Activated CD4-positive, alpha-beta T cell treated with anti-CD3 and anti-CD28 coated beads for 1 hour (primary cell): ENCODE measurements at regions not wholly inside any gene's neighbourhood (a gene's known extent, or its start where the extent isn't known, plus 50 kb on each side); places are given as distances from the start of the nearest gene placed in this dataset.

Experiments
- DNase-seq: peaks from one replicate; pipeline ENCODE4 v3.0.0-alpha.2; 2020

DNA sequence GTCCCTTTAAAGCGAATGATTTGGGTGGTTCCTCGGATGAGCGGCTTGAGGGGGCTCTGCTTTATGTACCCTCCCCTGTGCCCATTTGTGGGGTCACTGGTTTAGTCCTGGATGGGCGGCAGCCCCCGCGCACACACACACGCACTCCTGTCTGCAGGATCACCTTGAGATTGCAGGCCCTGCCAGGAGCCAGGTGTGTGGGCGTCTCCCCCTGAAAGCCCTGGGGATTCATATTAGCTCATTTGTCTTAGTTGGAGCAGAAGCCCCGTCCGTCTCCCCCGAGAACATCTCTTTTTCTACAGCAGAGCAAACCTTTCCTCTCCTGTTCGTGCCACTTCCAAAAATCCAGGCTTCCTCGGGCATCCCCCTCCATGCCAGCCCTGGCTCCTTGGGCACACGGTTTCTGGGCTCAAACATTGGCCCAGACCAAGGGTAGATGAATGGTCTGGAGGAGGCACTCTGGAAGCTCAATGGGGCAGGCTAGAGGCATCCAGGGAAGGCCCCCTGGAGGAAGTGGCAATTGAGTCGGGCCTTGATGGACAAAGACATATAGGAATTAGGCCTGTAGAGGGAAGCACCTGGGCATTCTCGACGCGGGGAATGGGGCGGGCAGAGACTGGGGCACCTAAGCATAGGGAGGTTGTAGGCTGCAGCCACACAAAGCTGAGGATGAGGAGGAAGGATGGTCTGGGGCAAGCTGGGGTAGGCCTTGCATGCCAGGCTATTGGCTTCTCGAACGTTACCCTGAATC is 218.5 kb upstream of the GSE1 start:
- DNase-seq: no peak

DNA sequence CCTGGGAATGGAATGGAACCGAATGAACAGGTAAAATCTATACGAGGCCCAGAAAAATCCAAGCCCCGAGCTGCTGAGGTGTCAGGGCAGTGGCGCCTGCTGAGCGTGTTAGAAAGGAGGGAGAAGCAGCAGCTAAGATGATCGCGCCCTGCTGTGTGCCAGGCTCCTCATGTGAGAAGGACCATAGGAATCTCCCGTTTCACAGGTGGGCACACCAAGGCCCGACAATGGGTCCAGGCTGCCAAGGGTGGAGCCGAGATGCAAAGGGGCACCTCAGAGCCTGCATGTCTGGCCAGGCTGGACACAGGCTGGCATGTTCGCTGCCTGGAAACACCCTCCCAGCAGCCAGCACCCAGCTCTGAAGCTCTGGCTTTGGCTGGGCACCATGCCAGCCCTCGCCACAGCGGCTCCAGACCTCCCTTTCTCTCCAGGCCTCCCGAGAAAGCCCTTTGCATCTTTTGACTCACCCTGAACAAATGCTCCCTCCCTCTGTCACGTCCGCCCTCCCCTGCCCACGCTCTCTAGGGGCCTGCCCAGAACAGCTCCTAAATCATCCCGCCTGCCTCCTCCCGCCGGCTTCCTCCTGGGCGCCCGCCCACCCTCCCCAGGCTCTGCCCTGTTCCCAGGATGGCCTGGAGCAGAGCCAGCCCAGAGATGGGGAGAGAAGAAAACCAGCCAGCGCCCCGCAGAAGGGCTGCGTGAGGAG is 217.8 kb upstream of the GSE1 start:
- DNase-seq: no peak

DNA sequence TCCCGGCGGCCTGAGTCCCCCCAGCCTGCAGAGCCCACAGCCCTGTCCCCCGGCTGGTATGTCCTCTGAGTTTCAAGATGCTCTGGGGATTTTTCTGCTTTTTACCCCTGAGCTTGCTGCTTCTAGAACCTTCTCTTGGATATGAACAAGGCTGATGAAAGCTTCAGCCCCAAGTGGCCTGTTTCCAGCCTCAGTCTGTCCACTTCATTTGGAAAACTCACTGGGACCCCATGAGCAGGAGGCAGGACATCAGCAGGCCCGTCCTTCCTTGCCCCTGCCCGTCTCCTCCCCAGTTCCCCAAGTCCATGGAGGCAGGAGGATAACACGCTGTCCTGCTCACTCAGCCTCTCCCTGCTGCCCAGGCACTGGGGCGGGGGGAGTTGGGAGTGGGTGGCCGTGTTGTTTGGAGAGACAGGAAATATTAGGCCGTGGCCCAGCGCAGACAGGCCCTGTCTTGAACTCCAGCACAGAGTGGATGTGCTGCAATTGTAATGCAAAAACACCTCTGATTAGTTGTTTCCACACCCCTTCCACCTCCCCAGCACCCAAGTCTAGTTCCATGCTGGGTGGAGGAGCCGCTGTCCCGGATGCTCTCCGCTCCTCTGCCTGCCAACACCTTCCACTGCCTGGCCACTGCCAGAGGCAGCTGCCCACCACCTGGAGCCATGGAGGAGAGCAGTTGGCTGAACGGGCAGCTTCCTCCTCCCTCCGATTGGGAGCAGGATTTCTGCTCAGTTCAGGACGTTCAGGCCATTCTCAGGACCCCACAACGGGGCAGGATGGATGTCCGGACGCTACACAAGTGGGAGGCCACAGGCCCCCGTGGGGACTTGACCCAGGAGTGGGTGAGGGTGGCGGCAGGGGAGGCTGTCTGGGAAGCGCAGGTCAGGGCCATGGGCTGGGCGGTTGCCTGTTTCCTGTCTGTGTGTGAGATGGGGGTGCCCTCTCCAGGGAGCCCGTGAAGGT is 216.9 kb upstream of the GSE1 start:
- DNase-seq: no peak

DNA sequence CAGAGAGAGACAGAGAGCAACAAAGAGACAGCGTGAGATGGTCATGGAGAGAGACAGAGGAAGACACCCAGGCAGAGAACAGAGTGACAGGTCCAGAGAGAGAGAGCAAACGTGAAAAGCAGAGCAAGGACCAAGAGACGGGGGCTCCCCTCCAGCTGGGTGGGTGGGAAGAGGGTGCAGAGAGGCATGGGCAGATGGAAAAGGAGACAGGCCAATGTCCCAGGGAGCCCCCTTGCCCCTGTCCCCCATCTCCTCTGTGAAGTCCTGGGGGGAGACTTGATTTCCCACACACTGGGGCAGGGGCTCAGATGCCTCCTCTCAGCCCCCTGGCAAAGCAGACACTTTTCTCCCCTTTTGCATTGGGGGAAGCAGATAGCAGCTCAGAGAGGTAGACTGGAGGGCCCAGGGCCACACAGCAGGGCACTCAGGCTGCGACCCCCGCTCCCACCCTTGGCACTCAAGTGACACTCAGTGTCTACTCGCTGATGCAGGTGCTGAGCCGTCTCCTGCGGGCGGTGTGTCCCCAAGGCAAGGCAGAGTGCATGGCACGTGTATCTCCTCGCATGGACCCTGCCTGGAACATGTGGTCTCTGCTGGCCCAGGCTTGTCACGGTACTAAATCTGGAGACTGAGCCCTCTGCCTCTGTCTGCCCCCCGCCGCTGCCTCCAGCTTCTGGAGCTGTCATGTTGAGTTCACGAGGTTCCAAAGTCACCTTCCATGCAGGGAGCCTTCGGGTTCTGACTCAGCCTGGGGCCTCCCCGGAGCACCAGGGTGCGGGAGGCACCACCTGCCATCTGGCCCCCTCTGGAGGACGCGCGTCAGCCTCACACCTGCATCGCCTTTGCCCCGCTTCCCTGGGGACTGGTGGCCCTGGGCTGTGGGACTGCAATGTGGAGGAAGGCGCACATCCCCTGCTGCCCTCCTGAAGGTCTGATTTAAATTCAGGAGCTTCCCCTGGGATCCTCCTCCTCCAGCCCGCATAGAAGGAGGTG is 215.9 kb upstream of the GSE1 start:
- DNase-seq: no peak

DNA sequence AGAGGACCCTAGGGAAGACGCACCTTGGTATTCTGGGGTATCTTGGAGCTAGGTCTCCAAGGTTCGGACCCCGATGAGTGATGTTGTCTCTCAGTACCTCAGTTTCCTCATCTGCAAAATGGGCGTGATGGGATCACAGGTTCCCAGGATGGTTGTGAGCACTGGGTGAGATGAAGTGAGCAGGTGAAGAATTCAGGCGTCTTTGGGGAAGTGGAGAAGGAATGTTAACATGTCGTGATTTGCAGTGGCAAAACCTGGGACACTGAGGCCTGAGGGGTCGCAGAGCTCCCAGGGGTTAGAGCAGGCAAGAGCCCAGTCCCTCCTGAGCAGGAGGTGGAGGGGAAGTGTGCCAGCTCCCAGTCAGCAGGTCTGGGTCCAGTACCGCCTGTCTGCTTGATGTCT is 215.1 kb upstream of the GSE1 start:
- no peak for DNase-seq

DNA sequence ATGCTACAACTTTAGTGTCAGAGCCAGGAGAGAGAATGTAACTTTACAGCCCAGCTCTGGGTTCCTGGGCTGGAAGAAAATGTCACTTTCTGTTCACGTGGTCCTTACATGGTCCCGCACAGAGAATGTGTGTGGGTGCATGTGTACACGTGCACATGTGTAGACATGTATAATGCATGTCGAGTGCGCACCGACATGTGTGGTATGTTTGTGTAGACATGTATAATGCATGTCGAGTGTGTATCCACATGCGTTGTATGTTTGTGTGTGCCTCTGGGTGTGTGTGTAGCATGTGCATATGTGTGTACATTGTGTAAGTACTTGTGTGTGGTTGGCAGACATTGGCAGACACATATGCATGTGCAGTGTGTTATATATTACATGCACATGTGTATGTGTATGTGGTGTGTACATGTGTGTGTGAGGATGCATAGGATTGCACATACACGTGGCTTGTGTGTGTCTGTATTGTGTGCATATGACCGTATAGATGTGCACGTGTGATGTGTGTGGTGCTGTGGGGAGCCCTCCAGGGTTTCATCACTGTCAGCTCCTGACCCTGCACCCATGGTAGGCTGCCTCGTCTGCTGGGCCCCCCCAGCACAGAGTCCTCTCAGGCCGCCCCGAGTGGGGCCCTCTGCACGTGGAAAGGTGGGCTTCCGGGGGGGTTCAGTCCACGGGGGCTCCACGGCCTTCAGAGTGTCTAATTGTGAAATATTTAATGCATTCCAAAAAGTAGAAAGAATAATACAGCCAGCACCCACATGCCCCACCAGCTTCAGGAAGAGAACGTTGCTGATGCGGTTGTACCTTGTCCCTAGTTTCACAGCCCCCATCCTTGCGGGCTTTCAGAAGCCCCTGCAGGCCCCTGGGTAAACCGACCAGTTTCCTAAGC is 214.2 kb upstream of the GSE1 start:
- no peak for DNase-seq

DNA sequence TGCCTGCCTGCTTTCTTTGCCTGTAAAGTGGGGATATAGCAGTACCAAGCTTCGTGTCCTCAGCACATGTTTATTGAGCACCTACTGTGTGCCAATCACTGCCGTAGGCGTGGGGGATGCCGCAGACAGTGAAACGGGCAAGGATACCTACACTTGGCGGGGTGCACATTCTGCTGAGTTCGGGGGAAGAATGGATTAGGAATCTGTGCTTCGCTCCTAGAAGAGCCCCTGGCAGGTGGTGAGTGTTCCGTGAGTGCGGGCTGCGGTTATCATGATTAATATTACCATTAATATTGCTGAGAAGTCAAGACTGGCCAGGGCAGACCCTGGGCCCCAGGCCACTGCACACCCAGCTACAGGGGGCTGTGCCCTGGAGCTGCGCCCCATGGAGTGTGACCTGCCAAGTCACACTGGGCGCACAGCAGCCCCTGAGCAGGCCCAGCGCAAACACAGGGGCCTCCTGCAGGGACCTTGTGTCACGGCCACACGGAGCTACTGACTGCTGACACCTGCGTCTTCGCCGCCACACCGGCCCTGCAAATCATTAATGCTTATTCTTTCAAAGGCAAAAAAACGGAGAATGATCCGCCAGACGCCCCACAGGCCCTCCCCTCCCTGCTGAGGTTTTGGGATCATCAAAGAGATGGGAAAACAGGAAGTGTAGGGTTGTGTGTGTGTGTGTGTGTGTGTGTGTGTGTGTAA is 213.4 kb upstream of the GSE1 start:
- DNase-seq: no peak

DNA sequence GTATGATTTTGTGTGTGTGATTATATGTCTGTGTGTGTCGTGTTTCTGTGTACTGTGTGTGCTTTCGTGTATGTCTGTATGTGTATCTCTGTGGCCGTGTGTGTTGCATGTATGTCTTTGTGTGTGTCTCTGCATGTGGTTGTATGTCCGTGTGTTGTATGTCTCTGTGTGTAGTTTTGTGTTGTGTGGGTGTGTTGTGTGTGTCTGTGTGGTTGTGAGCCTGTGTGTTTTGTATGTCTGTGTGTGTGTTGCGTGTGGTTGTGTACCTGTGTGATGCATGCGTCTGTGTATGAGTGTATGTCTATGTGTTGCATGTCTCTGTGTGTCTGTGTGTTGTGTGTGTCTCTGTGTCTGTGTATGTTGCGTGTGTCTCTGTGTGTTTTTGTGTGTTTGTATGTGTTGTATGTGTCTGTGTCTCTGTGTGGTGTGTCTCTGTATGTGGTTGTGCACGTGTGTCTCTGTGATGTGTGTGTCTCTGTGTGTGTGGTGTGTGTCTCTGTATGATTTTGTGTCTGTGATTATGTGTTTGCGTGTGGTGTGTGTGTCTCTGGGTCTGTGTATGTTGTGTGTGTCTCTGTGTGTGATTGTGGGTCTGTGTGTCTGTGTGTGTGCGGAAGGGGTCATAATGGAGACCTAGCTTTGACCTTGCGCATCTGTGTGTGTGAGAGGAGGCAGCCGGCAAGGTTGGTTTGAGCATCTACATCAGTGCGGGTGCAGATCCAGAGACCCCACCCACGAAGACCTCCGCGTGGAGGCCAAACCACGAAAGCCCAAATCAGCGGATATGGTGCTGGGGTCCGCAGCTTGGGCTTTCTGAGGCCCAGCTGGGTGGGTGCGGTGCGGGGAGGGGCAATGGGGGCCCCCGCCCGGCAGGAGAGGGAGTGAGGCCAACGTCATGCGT is 212.6 kb upstream of the GSE1 start:
- no peak for DNase-seq

DNA sequence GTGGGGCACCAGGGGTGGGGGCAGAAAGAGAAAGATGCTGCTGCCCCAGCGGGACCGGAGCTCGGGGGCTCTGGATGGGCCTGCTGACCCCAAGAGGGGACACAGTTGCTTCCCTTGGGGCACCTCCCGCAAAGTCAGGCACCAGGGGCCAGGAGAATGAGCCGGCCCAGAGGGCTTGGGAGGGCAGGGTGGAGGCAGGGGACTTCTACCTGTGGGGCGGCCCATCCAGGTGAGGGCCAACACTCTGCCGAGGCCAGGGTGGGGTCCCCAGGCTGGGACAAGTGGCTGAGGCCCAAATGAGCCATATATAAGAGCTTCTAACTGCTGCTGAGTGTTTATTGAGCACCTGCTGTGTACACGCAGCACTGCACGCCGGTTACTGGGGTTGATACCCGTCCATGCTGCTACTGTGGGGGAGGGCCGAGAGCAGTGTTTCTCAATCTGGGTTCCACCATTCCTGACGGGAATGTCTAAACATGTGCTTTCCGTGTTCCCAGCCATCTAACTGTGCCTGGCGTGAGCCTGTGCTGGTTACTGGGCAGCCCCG is 211.7 kb upstream of the GSE1 start:
- DNase-seq: no peak

DNA sequence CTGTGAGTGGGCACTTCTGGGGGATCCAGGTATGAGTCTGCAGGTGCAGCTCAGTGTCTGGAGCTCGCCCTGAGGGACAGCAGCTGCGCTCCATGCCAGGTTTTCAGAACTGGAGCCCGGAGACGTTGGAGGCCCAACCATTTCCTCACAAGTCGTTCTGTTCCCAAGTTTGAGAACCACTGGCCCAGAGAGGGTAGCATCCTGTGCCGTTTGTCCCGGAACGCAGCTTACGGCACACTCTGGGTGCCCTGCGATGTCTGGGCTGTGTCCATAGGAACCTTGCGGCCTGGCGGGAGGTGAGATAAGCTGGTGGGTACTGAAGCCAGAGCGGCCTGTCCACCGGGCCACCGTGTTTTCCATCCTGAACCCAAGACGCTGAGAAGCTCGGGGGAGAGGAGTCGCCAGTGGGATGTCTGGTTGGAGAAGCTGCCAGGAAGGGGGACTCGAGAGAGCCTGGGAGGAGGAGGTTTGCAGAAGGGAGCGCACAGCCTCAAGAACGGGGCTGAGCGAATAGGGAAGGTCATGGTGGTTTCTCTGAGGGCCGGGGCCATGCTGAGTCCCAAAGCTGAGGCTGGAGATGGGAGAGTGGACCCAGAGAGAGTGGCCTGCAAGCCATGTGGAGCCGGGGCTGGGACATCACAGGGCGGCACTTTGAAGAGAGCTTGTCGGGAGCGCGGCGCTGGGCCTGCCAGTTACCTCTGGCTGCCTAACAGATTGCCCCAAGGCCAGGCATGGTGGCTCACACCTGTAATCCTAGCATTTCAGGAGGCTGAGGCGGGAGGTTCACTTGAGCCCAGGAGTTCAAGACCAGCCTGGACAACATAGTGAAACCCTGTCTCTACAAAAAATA is 211.0 kb upstream of the GSE1 start:
- no peak for DNase-seq

DNA sequence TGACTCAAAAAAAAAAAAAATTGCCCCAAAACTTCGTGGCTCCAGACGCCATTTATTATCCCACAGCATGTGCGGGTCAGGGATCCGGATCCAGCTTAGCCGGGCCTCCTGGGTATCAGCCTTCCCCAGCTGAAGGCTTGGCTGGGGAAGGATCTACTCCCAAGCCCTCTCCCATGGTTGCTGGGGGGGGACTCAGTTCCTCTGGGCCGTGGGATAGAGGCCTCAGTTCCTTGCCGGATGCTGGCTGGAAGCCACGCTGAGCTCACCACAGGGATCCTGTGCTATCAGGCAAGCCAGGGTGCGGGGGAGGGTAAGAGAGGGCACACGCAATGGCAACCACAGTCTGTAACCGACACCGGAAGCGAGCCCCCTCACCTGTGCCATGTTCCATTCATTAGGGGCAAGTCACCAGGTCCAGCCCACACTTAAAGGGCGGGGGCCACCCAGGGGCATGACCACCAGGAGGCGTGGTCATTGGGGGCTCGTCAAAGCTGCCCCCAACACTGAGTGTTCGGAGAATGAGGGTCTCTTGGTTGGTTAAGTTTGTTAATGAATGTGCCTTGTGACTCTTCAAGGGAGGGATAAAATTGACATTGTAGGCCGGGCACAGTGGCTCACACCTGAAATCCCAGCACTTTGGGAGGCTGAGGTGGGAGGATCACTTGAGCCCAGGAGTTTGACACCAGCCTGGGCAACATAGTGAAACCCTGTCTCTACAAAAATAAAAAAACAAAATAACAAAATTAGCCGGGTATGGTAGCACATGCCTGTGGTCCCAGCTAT is 210.0 kb upstream of the GSE1 start:
- DNase-seq: no peak

DNA sequence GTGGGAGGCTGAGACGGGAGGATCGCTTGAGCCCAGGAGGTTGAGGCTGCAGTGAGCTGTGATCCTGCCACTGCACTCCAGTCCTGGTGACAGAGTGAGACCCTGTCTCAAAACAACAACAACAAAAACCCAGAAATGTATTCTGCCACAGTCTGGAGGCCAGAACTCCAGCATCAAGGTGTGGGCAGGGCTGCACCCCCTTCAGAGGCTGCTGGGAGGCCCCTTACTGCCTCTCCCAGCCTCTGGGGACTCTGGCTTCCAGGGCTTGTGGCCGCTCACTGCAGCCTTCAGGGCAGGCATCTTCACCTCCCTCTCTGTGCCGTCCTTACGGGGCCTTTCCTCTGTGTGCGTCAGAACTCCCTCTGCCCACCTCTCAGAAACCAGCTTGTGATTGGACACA is 209.4 kb upstream of the GSE1 start:
- DNase-seq: no peak

DNA sequence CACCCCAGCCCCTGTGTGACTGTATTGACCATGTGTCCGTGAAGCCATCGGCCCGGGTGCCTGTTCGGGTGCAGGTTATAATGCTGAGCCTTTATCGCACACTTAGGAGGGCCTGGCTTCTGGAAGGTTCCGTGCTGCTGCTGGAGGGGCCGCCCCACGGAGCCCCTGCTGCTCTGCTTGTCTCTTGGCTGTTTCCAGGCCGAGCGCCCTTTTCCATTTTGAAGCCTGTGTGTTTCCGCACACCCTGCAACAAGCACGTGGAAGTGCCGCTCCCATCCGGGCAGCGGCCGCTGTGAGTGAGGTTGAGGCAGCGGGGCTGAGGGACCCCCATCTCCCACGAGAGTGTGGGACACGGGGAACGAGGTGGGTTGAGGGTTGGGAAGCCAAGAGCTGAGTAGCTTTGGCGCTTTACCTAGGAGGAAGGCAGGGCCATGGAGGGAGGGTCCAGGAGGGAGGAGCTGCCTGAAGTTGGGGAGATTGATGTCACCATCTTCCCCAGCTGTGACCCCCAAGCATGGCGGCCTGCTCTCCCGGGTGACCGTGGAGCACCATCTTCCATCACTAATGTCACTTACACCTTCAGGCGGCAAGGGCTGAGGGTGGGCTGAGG is 200.1 kb upstream of the GSE1 start:
- DNase-seq: no peak

DNA sequence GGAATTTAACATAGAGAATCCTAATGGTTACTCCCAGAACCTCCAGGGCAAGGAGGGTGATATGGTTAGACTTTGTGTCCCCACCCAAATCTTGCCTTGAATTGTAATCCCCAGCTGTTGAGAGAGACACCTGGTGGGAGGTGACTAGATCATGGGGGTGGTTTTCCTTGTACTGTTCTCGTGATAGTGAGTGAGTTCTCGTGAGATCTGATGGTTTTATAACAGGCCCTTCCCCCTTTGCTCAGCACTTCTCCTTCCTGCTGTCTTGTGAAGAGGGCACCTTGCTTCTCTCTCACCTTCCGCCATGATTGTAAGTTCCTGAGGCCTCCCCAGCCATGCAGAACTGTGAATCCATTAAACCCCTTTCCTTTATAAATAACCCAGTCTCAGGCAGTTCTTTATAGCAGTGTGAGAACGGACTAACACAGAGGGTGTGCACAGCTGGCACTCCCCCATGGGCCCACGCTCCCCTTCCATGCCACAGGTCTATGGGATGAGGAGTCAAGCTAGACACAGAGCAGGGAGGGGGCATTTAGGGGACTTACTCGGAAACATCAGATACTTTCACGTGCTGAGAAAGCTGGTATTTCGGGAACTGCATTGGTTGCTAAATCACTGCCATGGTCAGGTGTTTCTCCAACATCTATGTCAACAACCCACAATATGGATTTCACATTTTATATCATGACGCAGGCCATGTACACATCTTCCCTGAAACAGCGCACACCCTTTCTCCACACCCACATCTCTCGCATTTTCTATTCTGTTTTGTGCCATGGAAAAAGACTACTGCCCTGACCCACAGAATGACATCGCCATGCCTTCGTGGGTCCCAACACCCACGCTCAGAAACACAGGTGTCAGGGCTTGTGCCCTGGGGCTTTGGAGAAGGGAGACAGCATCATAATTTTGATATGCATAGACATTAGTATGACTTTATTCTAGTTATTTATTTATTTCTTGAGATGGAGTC is 199.1 kb upstream of the GSE1 start:
- DNase-seq: no peak
